Endothelial cell (in vitro differentiated cells): ENCODE measurements at regions not wholly inside any gene's neighbourhood (a gene's known extent, or its start where the extent isn't known, plus 50 kb on each side); places are given as distances from the start of the nearest gene placed in this dataset.

Source experiments
- DNase-seq: peaks from one replicate; pipeline ENCODE4 v3.0.0; 2021; ENCODE audit warnings: low spot score
- H3K27ac Mint-ChIP-seq: one replicate; pipeline ENCODE4 v1.8.0; 2021; ENCODE audit warnings: mixed read lengths, inconsistent platforms; ENCODE audit not compliant: unreplicated experiment
- H3K27me3 Mint-ChIP-seq: one replicate; pipeline ENCODE4 v1.8.0; 2021; ENCODE audit warnings: mild to moderate bottlenecking, moderate library complexity, mixed read lengths, inconsistent platforms; ENCODE audit not compliant: unreplicated experiment
- H3K36me3 Mint-ChIP-seq: one replicate; pipeline ENCODE4 v1.8.0; 2021; ENCODE audit warnings: mild to moderate bottlenecking, low read depth, mixed read lengths, inconsistent platforms; ENCODE audit not compliant: unreplicated experiment
- H3K4me1 Mint-ChIP-seq: one replicate; pipeline ENCODE4 v1.8.0; 2021; ENCODE audit warnings: mild to moderate bottlenecking, mixed read lengths, inconsistent platforms; ENCODE audit not compliant: unreplicated experiment
- H3K4me3 Mint-ChIP-seq: one replicate; pipeline ENCODE4 v1.8.0; 2021; ENCODE audit warnings: mild to moderate bottlenecking, mixed read lengths, inconsistent platforms; ENCODE audit not compliant: unreplicated experiment
- H3K9me3 Mint-ChIP-seq: one replicate; pipeline ENCODE4 v1.8.0; 2021; ENCODE audit warnings: mixed read lengths, inconsistent platforms; ENCODE audit not compliant: unreplicated experiment
- CTCF ChIP-seq: fragments of 200-600 bp; sonication (generic); IDR thresholded peaks from one replicate; pipeline ENCODE4 v1.5.0; 2021; ENCODE audit warnings: antibody characterized with exemption; ENCODE audit not compliant: unreplicated experiment

GRCh38 chr6:154649721-154650120 is 83.5 kb upstream of the SCAF8 start:
- no peak overlapping the region for H3K27ac Mint-ChIP-seq
- DNase-seq = no peak
- no peaks in the 10 kb centered on the region for H3K9me3 Mint-ChIP-seq
- peaks cover 10% of the 10 kb centered on the region for H3K4me1 Mint-ChIP-seq
- H3K4me3 Mint-ChIP-seq = no peak overlapping the region
- H3K27me3 Mint-ChIP-seq = peaks cover 2% of the 10 kb centered on the region
- H3K36me3 Mint-ChIP-seq = no peaks in the 10 kb centered on the region
- no peak for TF ChIP-seq CTCF

- peaks cover 10% of the 10 kb centered on the region for H3K4me1 Mint-ChIP-seq
- no peak overlapping the region for H3K4me3 Mint-ChIP-seq
- peaks cover 2% of the 10 kb centered on the region for H3K27me3 Mint-ChIP-seq
- H3K9me3 Mint-ChIP-seq = no peaks in the 10 kb centered on the region
- H3K36me3 Mint-ChIP-seq = no peaks in the 10 kb centered on the region
- no peak for TF ChIP-seq CTCF
- DNase-seq = no peak
- no peak overlapping the region for H3K27ac Mint-ChIP-seq
Observed at GRCh38 chr6:154650351-154650750, 82.9 kb upstream of the SCAF8 start.

GRCh38 chr6:154651656-154652055 is 81.6 kb upstream of the SCAF8 start:
- no peaks in the 10 kb centered on the region for H3K9me3 Mint-ChIP-seq
- peaks cover 2% of the 10 kb centered on the region for H3K27me3 Mint-ChIP-seq
- peaks cover 10% of the 10 kb centered on the region for H3K4me1 Mint-ChIP-seq
- DNase-seq = no peak
- H3K27ac Mint-ChIP-seq = no peak overlapping the region
- H3K36me3 Mint-ChIP-seq = no peaks in the 10 kb centered on the region
- no peak for TF ChIP-seq CTCF
- no peak overlapping the region for H3K4me3 Mint-ChIP-seq

- TF ChIP-seq CTCF = no peak
- Mint-ChIP-seq H3K4me3 (no peak overlapping the region), H3K4me1 (peaks cover 11% of the 10 kb centered on the region), H3K9me3 (no peaks in the 10 kb centered on the region), H3K36me3 (no peaks in the 10 kb centered on the region), H3K27me3 (peaks cover 2% of the 10 kb centered on the region), H3K27ac (peak overlapping the region; percentile 68)
- no peak for DNase-seq
Observed at GRCh38 chr6:154653385-154653784, 79.8 kb upstream of the SCAF8 start.

- peak; percentile 12 for DNase-seq
- H3K27me3 Mint-ChIP-seq = peaks cover 2% of the 10 kb centered on the region
- H3K27ac Mint-ChIP-seq = peak overlapping the region; percentile 68
- H3K9me3 Mint-ChIP-seq = no peaks in the 10 kb centered on the region
- peaks cover 13% of the 10 kb centered on the region for H3K4me1 Mint-ChIP-seq
- no peak for TF ChIP-seq CTCF
- H3K4me3 Mint-ChIP-seq = no peak overlapping the region
- H3K36me3 Mint-ChIP-seq = no peaks in the 10 kb centered on the region
Observed at GRCh38 chr6:154653853-154654252, 79.4 kb upstream of the SCAF8 start.
